Karpas-422 (cell line): ENCODE measurements at regions not wholly inside any gene's neighbourhood (a gene's known extent, or its start where the extent isn't known, plus 50 kb on each side); places are given as distances from the start of the nearest gene placed in this dataset.
"Not testable (repeated sequence)": the region's sequence is repeated elsewhere in the genome, so short reads cannot be mapped to it uniquely, and the experiment has no call there.

Source experiments
- DNase-seq: peaks from one replicate; pipeline ENCODE4 v3.0.0-alpha.2; 2015
- H2AFZ ChIP-seq: fragments of 200-600 bp; sonication (generic); 2 replicates; pipeline ENCODE4 v1.6.1; 2014; ENCODE audit warnings: antibody characterized with exemption, low read length, mixed read lengths
- H3K27ac ChIP-seq: fragments of 200-600 bp; sonication (generic); 2 replicates; pipeline ENCODE4 v1.5.1; 2014; ENCODE audit warnings: mild to moderate bottlenecking, low read length, moderate library complexity
- H3K27me3 ChIP-seq: fragments of 200-600 bp; sonication (generic); 2 replicates; pipeline ENCODE4 v1.6.1; 2014; ENCODE audit warnings: low read length, mixed read lengths
- H3K36me3 ChIP-seq: fragments of 200-600 bp; sonication (generic); 2 replicates; pipeline ENCODE4 v1.6.1; 2014; ENCODE audit warnings: low read length, mixed read lengths; ENCODE audit not compliant: insufficient read depth
- H3K4me1 ChIP-seq: fragments of 200-600 bp; sonication (generic); 2 replicates; pipeline ENCODE4 v1.6.1; 2014; ENCODE audit warnings: mild to moderate bottlenecking, low read length, mixed read lengths
- H3K4me2 ChIP-seq: fragments of 200-600 bp; sonication (generic); 2 replicates; pipeline ENCODE4 v1.6.1; 2014; ENCODE audit warnings: low read length, low read depth, mild to moderate bottlenecking; ENCODE audit not compliant: poor library complexity, severe bottlenecking
- H3K4me3 ChIP-seq: fragments of 200-600 bp; sonication (generic); 2 replicates; pipeline ENCODE4 v1.5.1; 2014; ENCODE audit warnings: mild to moderate bottlenecking, antibody characterized with exemption, low read length, mixed read lengths
- H3K79me2 ChIP-seq: fragments of 200-600 bp; sonication (generic); 2 replicates; pipeline ENCODE4 v1.6.1; 2014; ENCODE audit warnings: mild to moderate bottlenecking, low read length, mixed read lengths
- H3K9ac ChIP-seq: fragments of 200-600 bp; sonication (generic); 2 replicates; pipeline ENCODE4 v1.6.0; 2014; ENCODE audit warnings: low read length
- H3K9me2 ChIP-seq: fragments of 200-600 bp; sonication (generic), shearing (Covaris generic); replicated peaks from 2 replicates; pipeline ENCODE4 v1.6.0; 2014; ENCODE audit warnings: mild to moderate bottlenecking, low read length, moderate library complexity; ENCODE audit not compliant: insufficient read depth
- H3K9me3 ChIP-seq: fragments of 300-700, 200-600 bp; sonication (generic); 2 replicates; pipeline ENCODE4 v1.6.1; 2014; ENCODE audit warnings: low read length, mixed read lengths
- H4K20me1 ChIP-seq: fragments of 200-600 bp; sonication (generic); 2 replicates; pipeline ENCODE4 v1.6.1; 2014; ENCODE audit warnings: mild to moderate bottlenecking, antibody characterized with exemption, low read length, low read depth; ENCODE audit not compliant: insufficient read depth

DNA sequence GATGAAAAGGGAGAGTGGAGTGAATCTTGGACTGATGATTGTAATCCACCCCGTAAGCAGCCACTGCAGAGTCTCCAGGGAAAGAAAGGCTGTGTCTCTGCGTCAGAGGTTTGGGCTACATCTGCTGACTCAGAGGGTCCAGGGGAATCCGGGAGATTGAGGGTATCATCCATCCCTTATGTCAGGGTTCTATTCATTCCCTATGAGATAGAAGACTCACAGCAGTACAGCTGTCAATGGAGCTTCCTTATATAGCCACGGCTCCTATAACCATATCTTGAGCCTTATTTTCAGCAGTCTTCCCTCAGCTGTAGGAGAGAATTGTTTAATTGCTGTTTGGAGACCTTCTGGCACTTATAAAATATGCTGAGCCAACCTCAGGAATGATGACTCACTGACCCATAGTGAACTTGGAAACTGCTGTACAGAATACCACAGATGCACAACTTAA lies 558.2 kb upstream of the PFKP start:
- Histone ChIP-seq H3K9me2 (no peaks in the 10 kb centered on the region), H3K4me1 (no peaks in the 10 kb centered on the region), H3K79me2 (no peaks in the 10 kb centered on the region), H4K20me1 (no peaks in the 10 kb centered on the region), H3K27ac (no peak overlapping the region), H3K27me3 (no peaks in the 10 kb centered on the region), H3K36me3 (no peaks in the 10 kb centered on the region), H3K4me3 (no peak overlapping the region), H2AFZ (no peak overlapping the region), H3K9me3 (no peaks in the 10 kb centered on the region), H3K9ac (no peak overlapping the region), H3K4me2 (no peak overlapping the region)
- DNase-seq: no peak

- not testable (repeated sequence) for H3K9me2 ChIP-seq, H3K27ac ChIP-seq, H2AFZ ChIP-seq, H3K79me2 ChIP-seq, H3K4me1 ChIP-seq, H3K36me3 ChIP-seq, H3K9me3 ChIP-seq, DNase-seq, H3K4me2 ChIP-seq, H3K9ac ChIP-seq, H4K20me1 ChIP-seq, H3K27me3 ChIP-seq, H3K4me3 ChIP-seq
These were observed 565.9 kb upstream of the PFKP start for GRCh38 chr10:2501366-2501940.

DNA sequence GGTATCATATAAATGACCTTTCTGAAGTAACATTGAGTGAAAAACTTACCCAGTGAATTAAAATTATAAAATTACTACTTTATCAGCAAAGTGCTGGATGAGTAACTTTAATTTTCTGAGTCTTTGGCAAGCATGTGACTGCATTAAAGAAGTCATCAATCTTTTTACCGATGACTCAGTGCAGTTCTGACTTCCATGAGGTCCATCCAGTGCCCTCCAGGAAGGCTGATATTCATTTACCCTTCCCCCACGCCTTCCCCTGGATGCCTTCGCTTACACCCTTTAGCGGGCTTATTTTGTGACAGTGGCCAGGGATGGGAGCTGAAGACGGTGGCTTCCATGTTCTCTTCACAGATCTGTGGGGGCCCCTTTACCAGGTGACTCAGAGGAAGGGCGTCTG lies 572.9 kb upstream of the PFKP start:
- H3K27ac ChIP-seq: no peak overlapping the region
- no peak overlapping the region for H2AFZ ChIP-seq
- H3K9ac ChIP-seq: no peak overlapping the region
- no peak overlapping the region for H3K4me3 ChIP-seq
- no peaks in the 10 kb centered on the region for H3K9me3 ChIP-seq
- no peak overlapping the region for H3K4me2 ChIP-seq
- no peaks in the 10 kb centered on the region for H3K27me3 ChIP-seq
- no peaks in the 10 kb centered on the region for H3K79me2 ChIP-seq
- no peaks in the 10 kb centered on the region for H4K20me1 ChIP-seq
- H3K4me1 ChIP-seq: no peaks in the 10 kb centered on the region
- DNase-seq: no peak
- no peaks in the 10 kb centered on the region for H3K36me3 ChIP-seq
- no peaks in the 10 kb centered on the region for H3K9me2 ChIP-seq

DNA sequence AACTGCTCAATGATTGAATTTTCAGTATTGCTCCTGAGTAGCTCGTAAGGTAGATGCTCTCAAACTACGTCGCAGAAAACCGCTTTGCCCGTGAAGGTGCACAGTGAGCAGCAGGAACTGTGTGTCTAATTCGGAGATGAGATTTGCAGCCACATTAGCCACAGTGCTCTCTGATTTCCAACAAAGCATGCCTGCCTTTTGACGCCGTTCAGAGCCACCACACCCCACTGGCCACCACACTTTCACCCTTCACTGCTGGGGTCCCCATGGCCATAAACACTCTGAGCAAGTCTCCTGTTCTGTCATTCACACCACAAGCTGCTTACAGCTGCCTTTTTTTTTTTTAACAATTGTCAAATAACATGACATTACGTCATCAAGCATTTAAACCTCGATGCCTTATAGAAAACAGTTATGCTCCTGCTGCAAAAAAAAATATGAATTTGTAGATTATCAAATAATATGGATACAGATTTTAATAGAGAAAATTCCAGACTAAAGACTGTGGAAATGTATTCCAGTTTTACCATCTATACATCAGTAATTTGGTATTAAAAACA lies 578.8 kb upstream of the PFKP start:
- Histone ChIP-seq H3K9me2 (no peaks in the 10 kb centered on the region), H3K9me3 (no peaks in the 10 kb centered on the region), H3K79me2 (no peaks in the 10 kb centered on the region), H3K4me3 (no peak overlapping the region), H3K4me1 (no peaks in the 10 kb centered on the region), H2AFZ (no peak overlapping the region), H4K20me1 (no peaks in the 10 kb centered on the region), H3K27me3 (no peaks in the 10 kb centered on the region), H3K4me2 (no peak overlapping the region), H3K9ac (no peak overlapping the region), H3K36me3 (no peaks in the 10 kb centered on the region), H3K27ac (no peak overlapping the region)
- no peak for DNase-seq

DNA sequence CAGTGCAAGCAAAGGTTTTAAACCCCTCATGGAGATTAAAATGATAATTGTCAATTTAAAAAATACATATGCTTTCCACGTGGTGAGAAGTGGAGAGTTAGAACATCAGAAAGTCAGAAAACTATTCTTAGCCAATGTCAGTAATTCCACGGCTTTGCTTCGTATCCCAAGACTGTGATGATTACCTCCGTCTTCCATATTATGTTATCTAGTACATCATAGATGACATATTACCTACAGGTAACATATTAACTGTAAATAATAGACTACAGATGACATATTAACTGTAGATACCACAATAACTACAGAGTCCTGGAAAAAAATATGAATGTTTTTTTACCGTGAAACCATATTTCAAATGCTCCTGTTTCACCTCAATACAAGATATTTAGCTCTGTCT lies 579.4 kb upstream of the PFKP start:
- no peak overlapping the region for H3K4me3 ChIP-seq
- no peaks in the 10 kb centered on the region for H3K79me2 ChIP-seq
- H3K27me3 ChIP-seq: no peaks in the 10 kb centered on the region
- H2AFZ ChIP-seq: no peak overlapping the region
- H3K27ac ChIP-seq: no peak overlapping the region
- no peaks in the 10 kb centered on the region for H4K20me1 ChIP-seq
- no peaks in the 10 kb centered on the region for H3K4me1 ChIP-seq
- H3K9ac ChIP-seq: no peak overlapping the region
- H3K36me3 ChIP-seq: no peaks in the 10 kb centered on the region
- no peak for DNase-seq
- no peaks in the 10 kb centered on the region for H3K9me2 ChIP-seq
- H3K4me2 ChIP-seq: no peak overlapping the region
- no peaks in the 10 kb centered on the region for H3K9me3 ChIP-seq

GRCh38 chr10:2478656-2479055 lies 588.7 kb upstream of the PFKP start:
- Histone ChIP-seq H3K9me2 (0 out of 2 replicates have a peak, but pooled peaks cover 3% of the 10 kb centered on the region), H4K20me1 (no peaks in the 10 kb centered on the region), H3K4me2 (no peak overlapping the region), H3K36me3 (no peaks in the 10 kb centered on the region), H3K9me3 (no peaks in the 10 kb centered on the region), H3K27ac (no peak overlapping the region), H3K27me3 (no peaks in the 10 kb centered on the region), H3K9ac (no peak overlapping the region), H3K4me1 (peaks cover 10% of the 10 kb centered on the region), H2AFZ (no peak overlapping the region), H3K79me2 (no peaks in the 10 kb centered on the region), H3K4me3 (no peak overlapping the region)
- DNase-seq: no peak

- Histone ChIP-seq H2AFZ (no peak overlapping the region), H3K4me1 (peaks cover 10% of the 10 kb centered on the region), H3K4me3 (no peak overlapping the region), H4K20me1 (no peaks in the 10 kb centered on the region), H3K9me3 (no peaks in the 10 kb centered on the region), H3K9me2 (0 out of 2 replicates have a peak, but pooled peaks cover 3% of the 10 kb centered on the region), H3K4me2 (no peak overlapping the region), H3K27me3 (no peaks in the 10 kb centered on the region), H3K36me3 (no peaks in the 10 kb centered on the region), H3K27ac (no peak overlapping the region), H3K79me2 (no peaks in the 10 kb centered on the region), H3K9ac (no peak overlapping the region)
- DNase-seq: no peak
These were observed 590.4 kb upstream of the PFKP start for GRCh38 chr10:2476812-2477553.

GRCh38 chr10:2476218-2476811 lies 591.0 kb upstream of the PFKP start:
- Histone ChIP-seq H2AFZ (no peak overlapping the region), H3K9ac (no peak overlapping the region), H4K20me1 (no peaks in the 10 kb centered on the region), H3K36me3 (no peaks in the 10 kb centered on the region), H3K79me2 (no peaks in the 10 kb centered on the region), H3K9me3 (no peaks in the 10 kb centered on the region), H3K4me1 (peaks cover 10% of the 10 kb centered on the region), H3K4me3 (no peak overlapping the region), H3K4me2 (no peak overlapping the region), H3K9me2 (no peaks in the 10 kb centered on the region), H3K27me3 (no peaks in the 10 kb centered on the region), H3K27ac (no peak overlapping the region)
- no peak for DNase-seq
